Activated T-cell treated with anti-CD3 and anti-CD28 coated beads for 1 hour (primary cell): ENCODE measurements at regions not wholly inside any gene's neighbourhood (a gene's known extent, or its start where the extent isn't known, plus 50 kb on each side); places are given as distances from the start of the nearest gene placed in this dataset.

Experiments
- DNase-seq: peaks from one replicate; pipeline ENCODE4 v3.0.0-alpha.2; 2020; ENCODE audit warnings: low read depth

DNA sequence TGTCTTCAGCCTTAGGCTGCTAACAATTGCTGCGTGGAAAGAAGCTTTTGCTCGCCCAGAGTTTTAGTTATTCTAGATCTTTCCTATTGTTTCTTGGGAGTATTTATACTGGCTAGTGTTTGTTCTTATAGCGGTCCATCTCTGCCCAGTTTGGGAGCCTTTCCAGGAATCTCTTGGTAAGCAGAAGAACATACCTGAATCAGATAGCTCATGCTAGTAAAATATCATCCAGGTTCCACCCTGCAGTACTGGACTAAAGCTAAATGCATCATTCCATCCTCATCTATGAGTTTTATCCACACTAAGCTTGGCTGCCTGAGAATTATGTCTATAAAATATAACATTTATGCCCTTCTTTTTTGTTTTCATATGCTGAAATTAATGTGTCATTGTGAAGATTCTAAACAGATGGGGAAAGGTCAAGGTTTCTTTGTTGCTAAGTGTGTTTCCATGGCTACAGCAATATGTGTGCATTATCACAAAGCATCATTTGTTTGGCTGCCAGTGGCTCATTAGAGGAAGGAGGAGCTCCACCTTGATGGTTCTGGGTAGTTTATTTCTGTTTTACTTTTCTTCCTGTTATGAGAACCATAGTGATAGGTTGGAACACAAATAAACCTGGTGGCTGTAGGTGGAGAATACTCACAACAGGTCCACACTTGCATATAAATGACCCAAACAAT, 182.8 kb downstream of the PIK3C3 start:
- no peak for DNase-seq

DNA sequence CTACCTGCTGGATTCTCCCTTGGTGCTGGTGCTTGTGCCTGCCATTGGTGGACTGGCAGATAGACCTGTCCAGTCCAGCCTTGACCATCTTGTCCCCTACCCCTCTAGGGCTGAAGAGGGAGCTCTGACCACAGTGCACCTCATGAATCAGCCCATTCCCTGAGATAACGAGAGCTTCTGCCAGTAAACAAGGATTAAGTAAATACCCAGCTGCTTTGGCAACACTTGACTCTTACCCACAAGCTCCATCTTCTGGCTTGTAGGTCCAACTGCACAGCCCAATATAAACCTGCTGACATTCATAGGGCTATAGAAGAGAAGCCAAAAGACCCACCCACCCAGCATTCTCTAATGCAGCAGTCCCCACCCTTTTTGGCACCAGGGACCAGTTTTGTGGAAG, 186.4 kb downstream of the PIK3C3 start:
- DNase-seq, result no peak

- no peak for DNase-seq
Observed at GRCh38 chr18:42155024-42155423, 200.0 kb downstream of the PIK3C3 start.

DNA sequence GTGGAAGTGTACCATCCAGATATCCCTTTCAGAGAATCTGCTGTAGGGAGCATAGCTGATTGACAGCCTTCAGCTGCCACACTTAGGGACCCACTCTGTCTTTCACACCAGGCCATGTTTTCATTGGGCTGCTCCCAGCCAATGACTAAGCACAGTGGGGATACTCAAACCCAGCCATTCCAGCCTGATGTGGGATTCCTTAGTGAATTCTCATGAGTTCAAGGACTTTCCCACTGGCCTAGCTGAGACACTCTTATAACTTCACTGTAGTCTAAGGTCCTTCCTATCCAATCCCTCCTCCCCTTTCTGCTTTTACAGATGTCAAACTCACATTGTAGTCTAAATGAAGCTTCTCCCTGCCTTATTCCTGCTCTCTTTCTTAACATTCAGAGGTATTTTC, 201.2 kb downstream of the PIK3C3 start:
- no peak for DNase-seq

DNA sequence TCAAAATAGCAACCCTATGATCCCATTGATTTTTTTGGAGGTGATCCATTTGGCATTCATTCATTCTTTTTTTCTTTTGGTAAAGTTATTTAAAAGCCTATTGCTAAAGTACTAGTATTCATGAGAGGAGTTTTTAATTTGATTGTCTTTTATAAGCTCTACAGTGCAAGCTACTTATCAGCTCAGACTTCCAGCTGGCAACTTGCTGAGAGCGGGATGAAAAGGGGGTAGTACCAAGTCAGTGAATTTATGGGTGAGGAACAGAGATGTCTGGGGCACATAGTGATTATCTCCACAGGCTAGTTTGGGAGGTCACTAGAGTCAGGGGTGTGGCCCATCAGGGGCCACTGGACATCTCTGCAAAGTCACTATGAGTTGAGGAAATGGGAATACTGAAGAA, 202.4 kb downstream of the PIK3C3 start:
- DNase-seq, result no peak

GRCh38 chr18:42157878-42158277, 202.8 kb downstream of the PIK3C3 start:
- no peak for DNase-seq

GRCh38 chr18:42159146-42159545, 204.1 kb downstream of the PIK3C3 start:
- no peak for DNase-seq

DNA sequence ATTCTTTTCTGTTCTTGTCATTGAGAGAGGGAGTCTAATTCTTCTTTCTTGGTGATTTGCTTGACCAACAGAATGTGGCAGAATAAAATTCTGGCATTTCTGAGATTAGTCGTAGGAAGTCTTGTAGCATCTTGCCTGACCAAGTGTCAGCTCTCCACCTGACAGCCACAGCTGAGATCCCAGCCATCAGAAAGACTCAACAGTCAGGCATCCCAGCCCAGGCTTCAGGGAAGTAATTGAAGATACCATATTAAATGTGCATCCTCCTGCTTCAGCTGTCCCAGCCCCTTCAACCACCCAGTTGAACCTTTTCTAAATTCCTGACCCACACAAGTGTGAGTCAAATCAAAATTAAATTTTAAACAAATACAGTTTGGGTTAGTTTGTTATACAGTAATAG, 208.3 kb downstream of the PIK3C3 start:
- DNase-seq, result no peak

GRCh38 chr18:42164556-42164955, 209.5 kb downstream of the PIK3C3 start:
- no peak for DNase-seq

DNA sequence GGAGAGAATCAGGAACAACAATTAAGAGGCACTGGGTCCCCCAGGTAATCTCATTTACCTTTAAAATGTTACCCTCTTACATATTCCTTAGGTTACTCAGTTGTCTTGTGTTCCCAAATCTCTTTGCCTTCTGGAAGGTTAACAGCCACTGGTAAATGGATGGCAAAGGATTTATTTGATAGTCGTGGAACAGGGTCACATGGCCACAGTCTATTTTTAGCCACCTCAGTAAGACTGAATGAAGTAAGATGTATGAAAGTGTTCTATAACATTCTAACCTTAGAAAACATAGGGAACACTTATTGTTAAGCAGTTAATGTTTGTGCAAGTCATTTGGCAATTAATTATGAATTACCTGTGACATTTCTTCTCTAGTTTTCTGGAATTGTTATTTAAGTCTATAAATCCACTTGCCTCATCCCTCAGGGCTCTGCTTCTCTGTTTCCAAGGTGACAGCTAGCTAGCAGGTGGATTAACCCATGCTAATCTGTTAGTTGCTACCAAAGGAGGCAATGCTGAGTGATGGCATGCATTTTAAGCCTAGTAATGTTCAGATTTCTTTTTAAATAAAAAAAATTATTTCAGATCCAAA, 211.0 kb downstream of the PIK3C3 start:
- no peak for DNase-seq

GRCh38 chr18:42168487-42168886, 213.5 kb downstream of the PIK3C3 start:
- no peak for DNase-seq

- DNase-seq, result no peak
Observed at GRCh38 chr18:42168907-42169306, 213.9 kb downstream of the PIK3C3 start.

DNA sequence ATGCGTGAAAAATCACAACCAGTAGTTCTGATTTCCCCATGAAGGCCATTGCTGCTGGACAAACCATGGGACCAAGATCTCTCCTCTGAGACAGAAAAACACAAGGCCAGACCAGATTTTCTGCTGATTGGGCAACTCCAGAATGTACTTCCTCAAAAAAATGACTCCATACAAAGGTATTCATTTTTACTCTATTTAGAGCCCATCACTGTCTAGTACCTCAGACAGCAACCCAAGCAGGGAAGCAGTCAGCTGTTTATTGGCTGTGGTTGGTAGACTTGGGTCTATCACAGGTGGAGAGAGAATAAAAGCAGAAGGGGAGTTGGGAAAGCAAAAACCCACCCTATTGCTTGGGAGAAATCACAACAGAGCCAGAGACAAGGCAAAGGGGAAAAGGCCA, 219.9 kb downstream of the PIK3C3 start:
- no peak for DNase-seq

DNA sequence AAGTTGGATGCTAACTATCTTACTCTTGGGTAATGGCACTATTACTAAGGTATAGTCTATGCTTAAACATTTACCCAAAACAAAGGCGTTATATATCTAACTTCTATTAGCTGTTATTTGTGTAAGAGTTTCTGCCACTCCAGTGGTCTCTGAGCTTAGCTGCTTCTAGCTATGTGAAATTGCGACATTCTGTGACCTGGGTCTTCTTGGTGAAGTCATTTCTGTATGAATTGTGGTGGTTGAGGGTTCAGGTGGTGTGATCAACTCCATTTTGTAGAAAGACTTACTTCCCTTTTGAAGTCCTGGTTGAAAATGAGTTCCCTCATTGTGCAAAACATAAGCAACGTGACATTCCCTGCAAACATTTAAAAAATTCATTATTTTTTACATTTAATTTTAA, 221.6 kb downstream of the PIK3C3 start:
- no peak for DNase-seq

DNA sequence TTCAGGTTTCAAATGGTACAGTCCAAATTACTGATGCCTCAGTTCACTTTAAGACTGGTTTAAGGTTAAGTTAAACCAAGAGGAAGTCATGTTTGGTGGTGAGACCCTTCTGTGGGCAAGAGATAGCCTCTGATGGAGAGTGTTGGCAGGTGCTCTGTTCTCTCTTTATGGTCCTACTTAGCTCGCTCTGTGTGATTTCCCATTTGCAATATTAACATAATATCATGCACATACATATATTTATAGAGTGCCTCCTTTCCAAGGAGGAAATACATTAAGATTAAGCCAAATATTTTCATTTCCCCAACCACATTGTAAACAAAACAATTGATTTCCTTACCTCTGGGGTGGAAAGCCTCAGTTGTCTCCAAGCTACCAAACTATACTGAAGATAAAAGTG, 222.4 kb downstream of the PIK3C3 start:
- DNase-seq, result no peak

- no peak for DNase-seq
Observed at GRCh38 chr18:42178376-42179080, 223.5 kb downstream of the PIK3C3 start.

DNA sequence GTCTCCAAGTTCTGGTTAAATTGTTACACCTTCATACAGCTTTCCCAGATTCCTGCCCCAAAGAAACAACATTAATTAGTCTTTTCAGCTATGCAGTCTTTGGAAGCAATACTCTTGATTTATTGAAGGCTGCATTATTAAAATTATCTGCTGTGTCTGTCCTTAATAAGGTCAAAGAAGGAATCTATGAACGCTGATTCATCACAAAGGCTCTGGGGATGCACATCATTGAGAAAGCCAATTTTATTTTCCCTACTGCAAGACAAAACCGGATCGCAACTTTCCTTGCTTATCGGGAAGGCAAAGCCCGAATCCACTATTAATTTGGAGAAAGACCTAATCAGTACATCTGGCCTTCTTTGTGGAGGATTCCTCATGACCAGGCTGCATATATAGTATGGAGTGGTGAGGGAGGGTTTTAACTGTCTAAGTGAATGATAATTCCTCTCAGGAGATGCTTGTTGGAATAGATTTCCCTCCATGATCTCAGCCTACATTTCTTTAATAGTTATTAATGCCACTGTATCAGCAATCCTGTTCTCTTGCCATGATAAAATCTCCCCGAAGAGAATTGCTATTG, 224.6 kb downstream of the PIK3C3 start:
- no peak for DNase-seq

GRCh38 chr18:42181474-42181873, 226.4 kb downstream of the PIK3C3 start:
- DNase-seq, result no peak

DNA sequence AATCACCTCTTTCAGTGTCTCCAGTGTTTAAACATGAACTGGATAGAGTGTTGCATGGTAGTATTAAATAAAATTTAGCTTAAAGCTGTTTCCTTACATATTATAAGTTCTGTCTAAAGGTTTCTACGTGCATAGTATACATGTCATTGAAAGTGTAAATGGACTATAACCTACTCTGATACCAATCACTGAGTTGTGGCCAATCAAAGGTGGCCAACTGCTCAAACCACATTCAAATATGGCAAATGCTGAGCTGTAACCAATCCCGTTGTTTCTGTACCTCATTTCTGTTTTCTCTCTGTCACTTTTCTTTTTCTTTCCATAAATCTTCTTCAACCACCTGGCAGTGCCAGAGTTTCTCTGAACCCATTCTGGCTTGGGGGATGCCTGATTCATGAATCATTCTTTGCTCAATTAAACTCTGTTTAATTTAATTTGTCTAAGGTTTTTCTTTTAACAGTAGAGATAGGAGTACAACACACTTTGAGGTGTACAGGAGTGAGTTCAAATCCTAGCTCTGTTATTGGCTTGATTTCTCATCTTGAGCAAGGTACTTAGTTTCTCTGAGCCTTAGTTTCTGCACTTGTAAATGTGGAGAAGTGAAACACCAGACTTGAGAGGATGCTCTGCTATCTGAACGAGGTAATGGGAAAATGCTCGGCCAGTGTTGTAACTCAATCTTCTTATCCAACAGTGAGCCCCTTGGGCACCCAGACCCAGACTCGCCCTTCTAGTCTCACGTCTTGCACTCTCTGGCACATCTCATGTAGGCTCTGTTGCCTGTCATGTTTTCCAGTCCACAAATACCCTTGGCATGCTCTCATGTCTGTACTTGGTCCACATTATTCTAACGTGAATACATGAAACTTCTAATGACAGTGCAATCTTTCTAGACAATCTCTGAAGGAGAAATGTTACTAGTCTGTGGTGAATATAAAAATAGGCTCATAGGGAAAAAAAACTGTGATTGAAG, 228.0 kb downstream of the PIK3C3 start:
- no peak for DNase-seq

DNA sequence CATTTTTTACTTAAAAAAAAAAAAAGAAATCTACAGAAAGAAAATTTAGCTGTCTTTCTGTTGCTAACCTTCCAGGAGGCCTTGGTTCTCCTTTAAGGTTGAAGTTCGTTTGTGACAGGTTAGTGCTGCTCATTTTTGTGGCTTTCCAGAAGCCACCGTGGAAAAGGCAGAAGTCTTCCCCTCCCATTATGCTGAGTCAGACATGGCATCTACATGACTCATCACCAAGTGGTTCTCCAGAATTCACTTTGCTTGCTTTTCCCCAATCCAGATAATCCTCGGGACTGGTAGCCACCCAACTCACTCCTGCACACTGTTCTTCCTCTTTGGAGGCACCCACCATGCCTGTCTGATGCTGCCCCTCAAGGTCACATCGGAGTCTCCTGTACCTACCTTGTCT, 228.7 kb downstream of the PIK3C3 start:
- no peak for DNase-seq

- no peak for DNase-seq
Observed at GRCh38 chr18:42184685-42185477, 229.8 kb downstream of the PIK3C3 start.
